Heart right ventricle (tissue), 16 donors: ENCODE measurements at regions not wholly inside any gene's neighbourhood (a gene's known extent, or its start where the extent isn't known, plus 50 kb on each side); places are given as distances from the start of the nearest gene placed in this dataset.

ENCODE experiments used
- ATAC-seq, 8 donors: fragments of 200-7000 bp; cut with Tn5 transposase; one replicate each; pipeline ENCODE4 v1.9.1; 2020; ENCODE audit warnings: mild to moderate bottlenecking in 8 of 8, moderate library complexity in 8 of 8, moderate number of reproducible peaks in 1 of 8
- DNase-seq, 2 donors: peaks; one replicate each; pipeline ENCODE4 v3.0.0-alpha.2; 2020
- H3K27ac ChIP-seq, 10 donors: fragments of 200-600 bp; sonication (generic) in 2 of 10; one replicate each; pipeline versions ENCODE4 v1.5.0 to v1.8.0; 2020 to 2022; ENCODE audit warnings: mild to moderate bottlenecking in 3 of 10
- H3K27me3 ChIP-seq, 7 donors: fragments of 200-600 bp; one replicate each; pipeline ENCODE4 v1.8.0; 2021 to 2022; ENCODE audit warnings: mild to moderate bottlenecking in 2 of 7
- H3K36me3 ChIP-seq, 9 donors: fragments of 200-600 bp; sonication (generic) in 1 of 9; one replicate each; pipeline versions ENCODE4 v1.5.0 to v1.8.0; 2020 to 2022; ENCODE audit warnings: mild to moderate bottlenecking in 2 of 9
- H3K4me1 ChIP-seq, 9 donors: fragments of 200-600 bp; sonication (generic) in 1 of 9; one replicate each; pipeline versions ENCODE4 v1.5.0 to v1.8.0; 2020 to 2022; ENCODE audit warnings: mild to moderate bottlenecking in 4 of 9
- H3K4me3 ChIP-seq, 10 donors: fragments of 200-600 bp; sonication (generic) in 2 of 10; one replicate each; pipeline versions ENCODE4 v1.5.0 to v1.8.0; 2020 to 2022; ENCODE audit warnings: mild to moderate bottlenecking in 7 of 10, moderate library complexity in 2 of 10
- H3K9me3 ChIP-seq, 11 donors: fragments of 200-600 bp in 10 of 11; sonication (generic) in 2 of 11; one replicate each; pipeline versions ENCODE4 v1.5.0 to v1.8.0; 2013 to 2022; ENCODE audit warnings: mild to moderate bottlenecking in 2 of 11, control low read depth in 1 of 11, moderate library complexity in 1 of 11
- CTCF ChIP-seq, 9 donors: fragments of 200-600 bp; sonication (generic) in 2 of 9; IDR thresholded peaks; one replicate each; pipeline versions ENCODE4 v1.5.0 to v1.8.0; 2021 to 2022; ENCODE audit warnings: antibody characterized with exemption in 9 of 9, mild to moderate bottlenecking in 5 of 9, moderate library complexity in 1 of 9
- WGBS, 2 donors: extraction: QIAGEN DNeasy Blood & Tissue Kit; methylation state at CpG; one replicate each; pipeline ENCODE4 v1.1.7; 2013; ENCODE audit warnings: inconsistent platforms in 1 of 2; 5-methylcytosine and 5-hydroxymethylcytosine counted together
- intact Hi-C, 10 donors: fragments of 100-400 bp; cut with DNase I; formaldehyde crosslinking; loops; one replicate each; pipeline versions ENCODE4 v1.11.1 to v1.14.2; 2022
- donor health status: Arrhythmogenic right ventricular cardiomyopathy.
- donor health status: ischemic (EF 13 %, LVEDD 7.1; RV severe dilation, severe dysfunction).
- donor health status: healthy with polysubstance abuse.
- donor health status: DM: no; HTN: yes; CAD: no.
- donor health status: DM: no; HTN: no; CAD: no.
- donor health status: ischemic (EF 25% LVEDD 6.9; RV normal size, moderate dysfunction).
- donor health status: ischemic (EF 25% LVEDD 5.7; RV mildly dilated, moderate dysfunction).
- donor health status: healthy.
- donor health status: DM: yes; HTN: yes; CAD: no.
- donor health status: Ischemic cardiomyopathy.
- donor health status: ischemic (EF 35%, LVEDD 5.7; RV mildly dilated, moderate dysfunction).
- donor health status: nonischemic (EF 11% LVEDD 7.7; RV severe dilation, severe dysfunction).
- donor health status: DM: yes; HTN: yes; CAD: no.
- donor health status: PGD.
- donor health status: ischemic (EF 29% LVEDD 5.4; RV normal size, mild dysfunction).
- donor health status: nonischemic (EF 23%, LVEDD 6.1; RV moderate dilation, normal function).

GRCh38 chr3:28587723-28588122 is 239.1 kb upstream of the AZI2 start:
- no peaks in the 10 kb centered on the region for H3K27me3 ChIP-seq
- no peak overlapping the region for H3K4me3 ChIP-seq
- H3K4me1 ChIP-seq: no peaks in the 10 kb centered on the region
- no peak for TF ChIP-seq CTCF (IDR thresholded peaks at IDR 0.05)
- no peak overlapping the region for H3K27ac ChIP-seq
- no peaks in the 10 kb centered on the region for H3K36me3 ChIP-seq
- WGBS, 2 donors: 80 to 84% methylated on average over 3 of the region's 3 CpGs
- intact Hi-C loops: no loop called here
- no peaks in the 10 kb centered on the region for H3K9me3 ChIP-seq
- no peak for DNase-seq
- ATAC-seq: no peak

- H3K27ac ChIP-seq: no peak overlapping the region
- H3K4me1 ChIP-seq: no peaks in the 10 kb centered on the region
- no peak for DNase-seq
- ATAC-seq: no peak
- H3K4me3 ChIP-seq: no peak overlapping the region
- H3K9me3 ChIP-seq: no peaks in the 10 kb centered on the region
- intact Hi-C loops: no loop called here
- no peak for TF ChIP-seq CTCF (IDR thresholded peaks at IDR 0.05)
- H3K36me3 ChIP-seq: no peaks in the 10 kb centered on the region
- WGBS, 2 donors: 80 to 91% methylated on average over 2 of the region's 2 CpGs
- no peaks in the 10 kb centered on the region for H3K27me3 ChIP-seq
Observed at GRCh38 chr3:28590216-28590615, 241.6 kb upstream of the AZI2 start.

GRCh38 chr3:28590860-28591259 is 242.2 kb upstream of the AZI2 start:
- no peak overlapping the region for H3K4me3 ChIP-seq
- H3K27ac ChIP-seq: no peak overlapping the region
- no peaks in the 10 kb centered on the region for H3K4me1 ChIP-seq
- intact Hi-C loops: no loop called here
- H3K9me3 ChIP-seq: no peaks in the 10 kb centered on the region
- ATAC-seq (no peak), DNase-seq (no peak)
- H3K27me3 ChIP-seq: no peaks in the 10 kb centered on the region
- WGBS, 2 donors: 57 to 86% methylated on average over 3 of the region's 3 CpGs
- no peaks in the 10 kb centered on the region for H3K36me3 ChIP-seq
- no peak for TF ChIP-seq CTCF (IDR thresholded peaks at IDR 0.05)

- DNase-seq (no peak), ATAC-seq (no peak)
- Histone ChIP-seq H3K4me3 (no peak overlapping the region), H3K27me3 (no peaks in the 10 kb centered on the region), H3K9me3 (no peaks in the 10 kb centered on the region), H3K27ac (no peak overlapping the region), H3K36me3 (no peaks in the 10 kb centered on the region), H3K4me1 (no peaks in the 10 kb centered on the region)
- intact Hi-C loops: no loop called here
- TF ChIP-seq CTCF (IDR thresholded peaks at IDR 0.05): no peak
- WGBS, 2 donors: 88 to 93% methylated on average over 4 of the region's 4 CpGs
Observed at GRCh38 chr3:28595372-28595771, 246.7 kb upstream of the AZI2 start.

GRCh38 chr3:28597452-28597851 is 248.8 kb upstream of the AZI2 start:
- no peaks in the 10 kb centered on the region for H3K9me3 ChIP-seq
- ATAC-seq: no peak
- H3K4me3 ChIP-seq: no peak overlapping the region
- intact Hi-C loops: no loop called here
- DNase-seq: no peak
- WGBS, 2 donors: 83 to 86% methylated on average over 6 of the region's 6 CpGs
- H3K27me3 ChIP-seq: no peaks in the 10 kb centered on the region
- no peaks in the 10 kb centered on the region for H3K4me1 ChIP-seq
- H3K27ac ChIP-seq: no peak overlapping the region
- H3K36me3 ChIP-seq: no peaks in the 10 kb centered on the region
- TF ChIP-seq CTCF (IDR thresholded peaks at IDR 0.05): no peak
